A549 (cell line): ENCODE measurements at regions not wholly inside any gene's neighbourhood (a gene's known extent, or its start where the extent isn't known, plus 50 kb on each side); places are given as distances from the start of the nearest gene placed in this dataset.

Source experiments
- CEBPB ChIP-seq, 2 experiments: fragments of >200 bp in 1 of 2; sonication (Bioruptor Twin) in 1 of 2; formaldehyde crosslinking in 1 of 2; IDR thresholded peaks; 2 replicates each; pipeline ENCODE4 v1.6.1; 2012 to 2016
- CHD2 ChIP-seq: fragments of 150-350 bp; IDR thresholded peaks from 2 replicates; pipeline ENCODE4 v1.6.1; 2014; ENCODE audit warnings: low read length; ENCODE audit not compliant: partially characterized antibody
- CTCF ChIP-seq: fragments of >200 bp; sonication (Bioruptor Twin); formaldehyde crosslinking; IDR thresholded peaks from 3 replicates; pipeline ENCODE4 v1.5.1; 2016
- EP300 ChIP-seq, 2 experiments: fragments of >200 bp; sonication (Bioruptor Twin); formaldehyde crosslinking; IDR thresholded peaks; 2 replicates in 1 of 2; 3 replicates in 1 of 2; pipeline ENCODE4 v1.6.1; 2016 to 2017
- GATA3 ChIP-seq: IDR thresholded peaks from 2 replicates; pipeline ENCODE4 v1.6.1; 2012; ENCODE audit warnings: borderline replicate concordance
- HDAC2 ChIP-seq: fragments of 200-600 bp; sonication (generic); IDR thresholded peaks from 2 replicates; pipeline ENCODE4 v1.6.1; 2016
- KDM1A ChIP-seq: fragments of 200-600 bp; sonication (generic); IDR thresholded peaks from 2 replicates; pipeline ENCODE4 v1.6.1; 2016; ENCODE audit warnings: low read depth, mild to moderate bottlenecking
- KDM5A ChIP-seq: fragments of 200-600 bp; sonication (generic); IDR thresholded peaks from 2 replicates; pipeline ENCODE4 v1.6.1; 2016; ENCODE audit warnings: antibody characterized with exemption, mild to moderate bottlenecking
- MAX ChIP-seq: IDR thresholded peaks from 2 replicates; pipeline ENCODE4 v1.6.1; 2012
- POLR2A ChIP-seq: IDR thresholded peaks from 2 replicates; pipeline ENCODE4 v1.6.1; 2012; ENCODE audit warnings: mild to moderate bottlenecking, low read length
- RAD21 ChIP-seq, 2 experiments: fragments of >200 bp in 1 of 2; sonication (Bioruptor Twin) in 1 of 2; formaldehyde crosslinking in 1 of 2; IDR thresholded peaks in 1 of 2; conservative IDR thresholded peaks in 1 of 2; 2 replicates in 1 of 2; 3 replicates in 1 of 2; pipeline ENCODE4 v1.6.1; 2012 to 2018; ENCODE audit warnings: inconsistent platforms in 1 of 2
- RCOR1 ChIP-seq: fragments of 150-350 bp; IDR thresholded peaks from 2 replicates; pipeline ENCODE4 v1.6.1; 2014; ENCODE audit warnings: antibody characterized with exemption, low read length, low read depth

- TF ChIP-seq RAD21 (conservative IDR thresholded peaks at IDR 0.05 in 1 of 2, IDR thresholded peaks at IDR 0.05 in 1 of 2) (no peak), POLR2A (no peak), CHD2 (no peak), CTCF (no peak), RCOR1 (no peak), KDM5A (no peak), EP300 (IDR thresholded peaks at IDR 0.05) (no peak), MAX (no peak), CEBPB (IDR thresholded peaks at IDR 0.05) (no peak), GATA3 (no peak), KDM1A (no peak), HDAC2 (no peak)
Measured at GRCh38 chr9:105954517-105954916, 260.2 kb downstream of the TMEM38B start.
